ENCODE measurements at regions not wholly inside any gene's neighbourhood (a gene's known extent, or its start where the extent isn't known, plus 50 kb on each side); places are given as distances from the start of the nearest gene placed in this dataset.

- TF ChIP-seq, protein P1, sequence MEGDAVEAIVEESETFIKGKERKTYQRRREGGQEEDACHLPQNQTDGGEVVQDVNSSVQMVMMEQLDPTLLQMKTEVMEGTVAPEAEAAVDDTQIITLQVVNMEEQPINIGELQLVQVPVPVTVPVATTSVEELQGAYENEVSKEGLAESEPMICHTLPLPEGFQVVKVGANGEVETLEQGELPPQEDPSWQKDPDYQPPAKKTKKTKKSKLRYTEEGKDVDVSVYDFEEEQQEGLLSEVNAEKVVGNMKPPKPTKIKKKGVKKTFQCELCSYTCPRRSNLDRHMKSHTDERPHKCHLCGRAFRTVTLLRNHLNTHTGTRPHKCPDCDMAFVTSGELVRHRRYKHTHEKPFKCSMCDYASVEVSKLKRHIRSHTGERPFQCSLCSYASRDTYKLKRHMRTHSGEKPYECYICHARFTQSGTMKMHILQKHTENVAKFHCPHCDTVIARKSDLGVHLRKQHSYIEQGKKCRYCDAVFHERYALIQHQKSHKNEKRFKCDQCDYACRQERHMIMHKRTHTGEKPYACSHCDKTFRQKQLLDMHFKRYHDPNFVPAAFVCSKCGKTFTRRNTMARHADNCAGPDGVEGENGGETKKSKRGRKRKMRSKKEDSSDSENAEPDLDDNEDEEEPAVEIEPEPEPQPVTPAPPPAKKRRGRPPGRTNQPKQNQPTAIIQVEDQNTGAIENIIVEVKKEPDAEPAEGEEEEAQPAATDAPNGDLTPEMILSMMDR (IDR thresholded peaks at IDR 0.05), result no peak
- TF ChIP-seq POLR2A (IDR thresholded peaks at IDR 0.05), result no peak
- TF ChIP-seq EP300 (IDR thresholded peaks at IDR 0.05), result no peak
Measured at GRCh38 chr21:43354666-43355065, 72.3 kb downstream of the SIK1 start.
